Esophagus (tissue), 2 donors: ENCODE measurements at regions not wholly inside any gene's neighbourhood (a gene's known extent, or its start where the extent isn't known, plus 50 kb on each side); places are given as distances from the start of the nearest gene placed in this dataset.

Experiments
- H3K27ac ChIP-seq, 2 donors: one replicate each; pipeline ENCODE4 v1.5.1; 2013; ENCODE audit warnings: low read depth in 2 of 2, mild to moderate bottlenecking in 2 of 2, inconsistent platforms in 1 of 2, low read length in 1 of 2, moderate library complexity in 1 of 2
- H3K27me3 ChIP-seq, 2 donors: one replicate each; pipeline ENCODE4 v1.6.1; 2013; ENCODE audit warnings: low read length in 2 of 2, control low read depth in 1 of 2, mild to moderate bottlenecking in 1 of 2; ENCODE audit not compliant: insufficient read depth in 2 of 2, control insufficient read depth in 1 of 2
- H3K36me3 ChIP-seq, 2 donors: one replicate each; pipeline ENCODE4 v1.6.1; 2013; ENCODE audit warnings: low read length in 1 of 2; ENCODE audit not compliant: control insufficient read depth in 2 of 2, insufficient read depth in 2 of 2
- H3K4me1 ChIP-seq, 2 donors: one replicate each; pipeline ENCODE4 v1.6.1; 2013; ENCODE audit warnings: low read length in 1 of 2; ENCODE audit not compliant: control insufficient read depth in 2 of 2, insufficient read depth in 2 of 2
- H3K4me3 ChIP-seq, 2 donors: one replicate each; pipeline ENCODE4 v1.5.1; 2013; ENCODE audit warnings: low read length in 2 of 2, mild to moderate bottlenecking in 2 of 2, low read depth in 1 of 2, moderate library complexity in 1 of 2
- H3K9me3 ChIP-seq, 2 donors: one replicate each; pipeline ENCODE4 v1.6.1; 2013; ENCODE audit warnings: mild to moderate bottlenecking in 2 of 2, low read depth in 1 of 2, low read length in 1 of 2, moderate library complexity in 1 of 2; ENCODE audit not compliant: control insufficient read depth in 2 of 2, insufficient read depth in 1 of 2
- WGBS, 2 donors: extraction: QIAGEN DNeasy Blood & Tissue Kit; methylation state at CpG; one replicate each; pipeline ENCODE4 v1.1.7; 2013; 5-methylcytosine and 5-hydroxymethylcytosine counted together
- donor health status: healthy with polysubstance abuse.
- donor health status: Bipolar disorder and iron deficiency.

- Histone ChIP-seq H3K4me1 (no peaks in the 10 kb centered on the region), H3K9me3 (no peaks in the 10 kb centered on the region), H3K27ac (no peak overlapping the region), H3K4me3 (no peak overlapping the region), H3K27me3 (no peaks in the 10 kb centered on the region), H3K36me3 (no peaks in the 10 kb centered on the region)
- 67 to 71% methylated on average over 5 of the region's 5 CpGs for WGBS, 2 donors
These were observed 339.8 kb upstream of the RARB start for GRCh38 chr3:25088284-25088683.

- no peaks in the 10 kb centered on the region for H3K36me3 ChIP-seq
These were observed 337.2 kb upstream of the RARB start for GRCh38 chr3:25090698-25091453.

GRCh38 chr3:25091934-25092333 is 336.1 kb upstream of the RARB start:
- Histone ChIP-seq H3K36me3 (no peaks in the 10 kb centered on the region), H3K4me3 (no peak overlapping the region), H3K27me3 (no peaks in the 10 kb centered on the region), H3K27ac (no peak overlapping the region), H3K9me3 (no peaks in the 10 kb centered on the region), H3K4me1 (no peaks in the 10 kb centered on the region)
- 66 to 86% methylated on average over 5 of the region's 5 CpGs for WGBS, 2 donors

More at GRCh38 chr3:25090698-25091453, 337.2 kb upstream of the RARB start:
- Histone ChIP-seq H3K27me3 (no peaks in the 10 kb centered on the region), H3K4me3 (peak overlapping the region in 1 of 2 donors; percentile 1), H3K4me1 (no peaks in the 10 kb centered on the region), H3K27ac (no peak overlapping the region), H3K9me3 (no peaks in the 10 kb centered on the region)
- 57 to 64% methylated on average over 6 of the region's 6 CpGs for WGBS, 2 donors

- H3K36me3 ChIP-seq: no peaks in the 10 kb centered on the region
- H3K9me3 ChIP-seq: no peaks in the 10 kb centered on the region
- H3K4me1 ChIP-seq: no peaks in the 10 kb centered on the region
- H3K27ac ChIP-seq: no peak overlapping the region
- H3K4me3 ChIP-seq: no peak overlapping the region
- no peaks in the 10 kb centered on the region for H3K27me3 ChIP-seq
- 84 to 88% methylated on average over 2 of the region's 2 CpGs for WGBS, 2 donors
These were observed 333.0 kb upstream of the RARB start for GRCh38 chr3:25094932-25095685.

GRCh38 chr3:25096536-25096935 is 331.5 kb upstream of the RARB start:
- Histone ChIP-seq H3K4me3 (no peak overlapping the region), H3K36me3 (no peaks in the 10 kb centered on the region), H3K27ac (no peak overlapping the region), H3K9me3 (no peaks in the 10 kb centered on the region), H3K4me1 (no peaks in the 10 kb centered on the region), H3K27me3 (no peaks in the 10 kb centered on the region)
- 63 to 79% methylated on average over 2 of the region's 2 CpGs for WGBS, 2 donors

GRCh38 chr3:25097023-25097422 is 331.0 kb upstream of the RARB start:
- Histone ChIP-seq H3K4me3 (no peak overlapping the region), H3K36me3 (no peaks in the 10 kb centered on the region), H3K27me3 (no peaks in the 10 kb centered on the region), H3K27ac (no peak overlapping the region), H3K9me3 (no peaks in the 10 kb centered on the region), H3K4me1 (no peaks in the 10 kb centered on the region)
- WGBS, 2 donors: 56 to 71% methylated on average over 3 of the region's 3 CpGs

- H3K27ac ChIP-seq: no peak overlapping the region
- WGBS, 2 donors: 87% methylated on average over 9 of the region's 9 CpGs
- H3K27me3 ChIP-seq: no peaks in the 10 kb centered on the region
- H3K9me3 ChIP-seq: no peaks in the 10 kb centered on the region
- H3K36me3 ChIP-seq: no peaks in the 10 kb centered on the region
- no peak overlapping the region for H3K4me3 ChIP-seq
- H3K4me1 ChIP-seq: no peaks in the 10 kb centered on the region
These were observed 328.4 kb upstream of the RARB start for GRCh38 chr3:25099666-25100065.

- Histone ChIP-seq H3K4me3 (no peak overlapping the region), H3K36me3 (no peaks in the 10 kb centered on the region), H3K27ac (no peak overlapping the region), H3K4me1 (no peaks in the 10 kb centered on the region), H3K27me3 (no peaks in the 10 kb centered on the region), H3K9me3 (no peaks in the 10 kb centered on the region)
- 40 to 59% methylated on average over 3 of the region's 3 CpGs for whole genome bisulfite sequencing, 2 donors
These were observed 324.7 kb upstream of the RARB start for GRCh38 chr3:25103391-25103790.

- Histone ChIP-seq H3K27me3 (no peaks in the 10 kb centered on the region), H3K27ac (no peak overlapping the region), H3K9me3 (no peaks in the 10 kb centered on the region), H3K36me3 (no peaks in the 10 kb centered on the region), H3K4me1 (no peaks in the 10 kb centered on the region), H3K4me3 (no peak overlapping the region)
- 83 to 85% methylated on average over 9 of the region's 9 CpGs for WGBS, 2 donors
These were observed 320.0 kb upstream of the RARB start for GRCh38 chr3:25107918-25108617.
